Prostate gland (tissue), 2 donors: ENCODE measurements at regions not wholly inside any gene's neighbourhood (a gene's known extent, or its start where the extent isn't known, plus 50 kb on each side); places are given as distances from the start of the nearest gene placed in this dataset.

Experiments used
- POLR2A ChIP-seq: fragments of 450-650 bp; IDR thresholded peaks from one replicate; pipeline ENCODE4 v1.6.1; 2016; ENCODE audit warnings: antibody characterized with exemption, mild to moderate bottlenecking
- TF ChIP-seq, protein P1 (sequence below), 4 experiments: fragments of 200-600 bp in 2 of 4; fragments of 450-650 bp in 2 of 4; sonication (generic) in 2 of 4; IDR thresholded peaks; 1 replicate in 3 of 4; 2 replicates in 1 of 4; pipeline ENCODE4 v1.5.1; 2016 to 2019; ENCODE audit warnings: antibody characterized with exemption in 4 of 4, mild to moderate bottlenecking in 2 of 4, moderate library complexity in 2 of 4

- TF ChIP-seq POLR2A = no peak
- TF ChIP-seq, protein P1, sequence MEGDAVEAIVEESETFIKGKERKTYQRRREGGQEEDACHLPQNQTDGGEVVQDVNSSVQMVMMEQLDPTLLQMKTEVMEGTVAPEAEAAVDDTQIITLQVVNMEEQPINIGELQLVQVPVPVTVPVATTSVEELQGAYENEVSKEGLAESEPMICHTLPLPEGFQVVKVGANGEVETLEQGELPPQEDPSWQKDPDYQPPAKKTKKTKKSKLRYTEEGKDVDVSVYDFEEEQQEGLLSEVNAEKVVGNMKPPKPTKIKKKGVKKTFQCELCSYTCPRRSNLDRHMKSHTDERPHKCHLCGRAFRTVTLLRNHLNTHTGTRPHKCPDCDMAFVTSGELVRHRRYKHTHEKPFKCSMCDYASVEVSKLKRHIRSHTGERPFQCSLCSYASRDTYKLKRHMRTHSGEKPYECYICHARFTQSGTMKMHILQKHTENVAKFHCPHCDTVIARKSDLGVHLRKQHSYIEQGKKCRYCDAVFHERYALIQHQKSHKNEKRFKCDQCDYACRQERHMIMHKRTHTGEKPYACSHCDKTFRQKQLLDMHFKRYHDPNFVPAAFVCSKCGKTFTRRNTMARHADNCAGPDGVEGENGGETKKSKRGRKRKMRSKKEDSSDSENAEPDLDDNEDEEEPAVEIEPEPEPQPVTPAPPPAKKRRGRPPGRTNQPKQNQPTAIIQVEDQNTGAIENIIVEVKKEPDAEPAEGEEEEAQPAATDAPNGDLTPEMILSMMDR (IDR thresholded peaks at IDR 0.05) = no peak
These were observed 667.8 kb upstream of the ID4 start for GRCh38 chr6:19169366-19169765.
